ENCODE measurements at regions not wholly inside any gene's neighbourhood (a gene's known extent, or its start where the extent isn't known, plus 50 kb on each side); places are given as distances from the start of the nearest gene placed in this dataset.

DNA sequence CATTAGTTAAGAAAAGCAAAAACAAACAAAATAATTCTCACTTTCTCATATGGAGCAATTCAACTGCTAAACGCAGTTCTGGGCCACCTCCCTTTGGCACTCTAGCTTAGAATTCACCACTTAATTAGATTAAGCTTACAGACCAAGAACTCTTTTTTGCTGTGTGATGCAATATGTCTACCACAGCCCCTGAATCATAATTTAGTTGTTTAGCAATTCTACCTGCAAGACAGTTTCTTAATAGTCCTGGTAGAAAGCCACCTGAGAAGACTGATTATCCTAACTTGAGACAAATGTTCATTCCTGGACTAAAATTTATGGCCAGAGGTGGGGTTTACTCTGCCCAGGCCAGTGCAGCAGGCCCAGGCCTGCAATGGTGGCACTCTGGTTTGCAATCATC lies 205.9 kb downstream of the HS3ST3A1 start:
- H4K8ac ChIP-seq (replicated peaks; ENCODE audit: insufficient read length, low read depth, low read length): no peak overlapping the region
- no peak overlapping the region for H2BK120ac ChIP-seq (ENCODE audit: low read depth, low read length, poor library complexity, severe bottlenecking)
- no peak overlapping the region for H2AK5ac ChIP-seq (ENCODE audit: insufficient read length, low read length)
- H2BK5ac ChIP-seq (ENCODE audit: insufficient read length, low read length): no peak overlapping the region
- no peak overlapping the region for H3K56ac ChIP-seq (ENCODE audit: insufficient read length, low read depth, low read length)
- Mint-ChIP-seq H3K27me3 (ENCODE audit: low read depth) (no peaks in the 10 kb centered on the region), H3K27ac (no peak overlapping the region), H3K9me3 (no peaks in the 10 kb centered on the region), H3K4me1 (peaks cover 3% of the 10 kb centered on the region in 2 experiments; a peak in 3 of 4 replicates), H3K36me3 (ENCODE audit: insufficient read depth in 1 of 3, low read depth in 3 of 3) (no peaks in the 10 kb centered on the region; a peak in 1 of 7 replicates), H3K4me3 (no peak overlapping the region)
- no peaks in the 10 kb centered on the region for H3K23me2 ChIP-seq (ENCODE audit: insufficient read length, low read depth, low read length, poor library complexity, severe bottlenecking)
- H2BK15ac ChIP-seq (ENCODE audit: low read depth, low read length): no peak overlapping the region
- no peaks in the 10 kb centered on the region for H3K9me3 ChIP-seq (ENCODE audit: control insufficient read depth, low read depth, low read length)
- TF ChIP-seq, protein P1, sequence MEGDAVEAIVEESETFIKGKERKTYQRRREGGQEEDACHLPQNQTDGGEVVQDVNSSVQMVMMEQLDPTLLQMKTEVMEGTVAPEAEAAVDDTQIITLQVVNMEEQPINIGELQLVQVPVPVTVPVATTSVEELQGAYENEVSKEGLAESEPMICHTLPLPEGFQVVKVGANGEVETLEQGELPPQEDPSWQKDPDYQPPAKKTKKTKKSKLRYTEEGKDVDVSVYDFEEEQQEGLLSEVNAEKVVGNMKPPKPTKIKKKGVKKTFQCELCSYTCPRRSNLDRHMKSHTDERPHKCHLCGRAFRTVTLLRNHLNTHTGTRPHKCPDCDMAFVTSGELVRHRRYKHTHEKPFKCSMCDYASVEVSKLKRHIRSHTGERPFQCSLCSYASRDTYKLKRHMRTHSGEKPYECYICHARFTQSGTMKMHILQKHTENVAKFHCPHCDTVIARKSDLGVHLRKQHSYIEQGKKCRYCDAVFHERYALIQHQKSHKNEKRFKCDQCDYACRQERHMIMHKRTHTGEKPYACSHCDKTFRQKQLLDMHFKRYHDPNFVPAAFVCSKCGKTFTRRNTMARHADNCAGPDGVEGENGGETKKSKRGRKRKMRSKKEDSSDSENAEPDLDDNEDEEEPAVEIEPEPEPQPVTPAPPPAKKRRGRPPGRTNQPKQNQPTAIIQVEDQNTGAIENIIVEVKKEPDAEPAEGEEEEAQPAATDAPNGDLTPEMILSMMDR (conservative IDR thresholded peaks at IDR 0.05): no peak
- H3K27ac ChIP-seq (ENCODE audit: insufficient read length, low read depth, low read length): no peak overlapping the region
- no peak overlapping the region for H3K18ac ChIP-seq (ENCODE audit: insufficient read length, low read depth, low read length)
- H4K5ac ChIP-seq (ENCODE audit: insufficient read length, low read depth, low read length): no peak overlapping the region
- no peaks in the 10 kb centered on the region for H3K79me2 ChIP-seq (ENCODE audit: insufficient read depth, low read length)
- H3K27me3 ChIP-seq (ENCODE audit: insufficient read depth, low read length): no peaks in the 10 kb centered on the region
- no peaks in the 10 kb centered on the region for H3K79me1 ChIP-seq (ENCODE audit: insufficient read depth, low read depth, low read length, poor library complexity, severe bottlenecking)
- H3K4ac ChIP-seq (ENCODE audit: low read depth, low read length): no peak overlapping the region
- no peak overlapping the region for H2BK20ac ChIP-seq (ENCODE audit: low read depth, low read length, poor library complexity, severe bottlenecking)
- WGBS (ENCODE audit: extremely low coverage, insufficient read length, low lambda C conversion rate): no CpG with 5 or more reads among the region's 1 CpG
- no peak overlapping the region for H2AFZ ChIP-seq (ENCODE audit: low read length)
- H4K91ac ChIP-seq (ENCODE audit: insufficient read length, low read depth, low read length): no peak overlapping the region
- H3K9ac ChIP-seq (ENCODE audit: extremely low read depth, insufficient read length, low read length): no peak overlapping the region
- no peak overlapping the region for H3K4me2 ChIP-seq (ENCODE audit: insufficient read depth, insufficient read length, low read length)
- DNase-seq: no peak
- no peak overlapping the region for H3K23ac ChIP-seq (ENCODE audit: insufficient read length, low read depth, low read length)
- no peaks in the 10 kb centered on the region for H3K4me1 ChIP-seq (ENCODE audit: insufficient read depth, low read length)
- H4K20me1 ChIP-seq (ENCODE audit: control insufficient read depth, insufficient read depth, insufficient read length): no peaks in the 10 kb centered on the region
- no peak overlapping the region for H3T11ph ChIP-seq (ENCODE audit: low read length)
- H2BK12ac ChIP-seq (ENCODE audit: insufficient read length, low read depth, low read length): no peak overlapping the region
- H3K14ac ChIP-seq (ENCODE audit: insufficient read depth, low read length): no peak overlapping the region

Measured in H9 (cell line).